H1 (cell line): ENCODE measurements at regions not wholly inside any gene's neighbourhood (a gene's known extent, or its start where the extent isn't known, plus 50 kb on each side); places are given as distances from the start of the nearest gene placed in this dataset.
A peak's percentile ranks its signal among the peaks of the same experiment; 100 is the strongest.

Source experiments
- CTCF ChIA-PET: fragments of 300-600 bp; sonication (Branson Sonifier 250); formaldehyde crosslinking; loops from one replicate; lab custom pipeline; 2021; ENCODE audit not compliant: partially characterized antibody; lab: Charles Lee
- POLR2A ChIA-PET: fragments of 300-600 bp; sonication (Branson Sonifier 250); formaldehyde crosslinking; loops from one replicate; lab custom pipeline; 2021; ENCODE audit warnings: inconsistent platforms; ENCODE audit not compliant: partially characterized antibody; lab: Charles Lee
- DNase-seq, 2 experiments: peaks; one replicate each; pipeline versions ENCODE4 v3.0.0 to v3.0.0-alpha.2; 2010 to 2022; ENCODE audit warnings: low spot score in 2 of 2, low read depth in 1 of 2, mixed read lengths in 1 of 2
- FAIRE-seq: peaks from 2 replicates; lab custom pipeline; 2011; peaks lifted over from hg19 to GRCh38; lab: Jason Lieb, UNC
- H2AFZ ChIP-seq: 2 replicates; pipeline ENCODE4 v1.8.1; 2012; ENCODE audit warnings: low read length, inconsistent platforms
- H2AK5ac ChIP-seq: 2 replicates; pipeline ENCODE4 v1.6.1; 2013; ENCODE audit warnings: low read depth, low read length
- H2BK120ac ChIP-seq: replicated peaks from 2 replicates; pipeline ENCODE3; 2013; ENCODE audit warnings: low read depth, low read length, inconsistent platforms
- H2BK12ac ChIP-seq: 2 replicates; pipeline ENCODE4 v1.6.1; 2013; ENCODE audit warnings: low read depth, low read length
- H2BK15ac ChIP-seq: 2 replicates; pipeline ENCODE4 v1.6.1; 2013; ENCODE audit warnings: low read length
- H2BK20ac ChIP-seq: 2 replicates; pipeline ENCODE4 v1.6.1; 2013; ENCODE audit warnings: low read length
- H2BK5ac ChIP-seq: 2 replicates; pipeline ENCODE4 v1.6.1; 2013; ENCODE audit warnings: low read depth, low read length
- H3K14ac ChIP-seq: 2 replicates; pipeline ENCODE4 v1.6.1; 2013; ENCODE audit warnings: inconsistent platforms; ENCODE audit not compliant: insufficient read length
- H3K18ac ChIP-seq: 2 replicates; pipeline ENCODE4 v1.6.1; 2013; ENCODE audit warnings: low read length; ENCODE audit errors: extremely low read depth
- H3K23ac ChIP-seq: 2 replicates; pipeline ENCODE4 v1.6.1; 2013; ENCODE audit warnings: inconsistent platforms; ENCODE audit not compliant: insufficient read length
- H3K23me2 ChIP-seq: 2 replicates; pipeline ENCODE4 v1.6.1; 2013; ENCODE audit warnings: low read depth, low read length
- H3K27ac ChIP-seq: 2 replicates; pipeline ENCODE4 v1.6.1; 2011; ENCODE audit warnings: low read depth, low read length, inconsistent platforms
- H3K27me3 ChIP-seq, 4 experiments: replicated peaks in 1 of 4; 1 replicate in 1 of 4; 2 replicates in 3 of 4; pipeline versions ENCODE4 v1.6.1 to v1.8.1; 2011 to 2013; ENCODE audit warnings: low read length in 3 of 4, mild to moderate bottlenecking in 3 of 4, inconsistent platforms in 2 of 4, mixed read lengths in 2 of 4, moderate library complexity in 1 of 4; ENCODE audit not compliant: control insufficient read depth in 3 of 4, insufficient read depth in 3 of 4; ENCODE audit errors: extremely low read depth in 1 of 4
- H3K36me3 ChIP-seq, 4 experiments: 2 replicates each; pipeline versions ENCODE4 v1.6.1 to v1.8.1; 2011 to 2013; ENCODE audit warnings: mild to moderate bottlenecking in 4 of 4, low read length in 3 of 4, moderate library complexity in 2 of 4, control low read depth in 1 of 4, inconsistent platforms in 1 of 4; ENCODE audit not compliant: insufficient read depth in 4 of 4, control insufficient read depth in 2 of 4
- H3K4ac ChIP-seq: replicated peaks from 2 replicates; pipeline ENCODE3; 2013; ENCODE audit warnings: low read length, low read depth, mixed read lengths, inconsistent platforms; ENCODE audit not compliant: insufficient read length
- H3K4me1 ChIP-seq, 4 experiments: replicated peaks in 1 of 4; 1 replicate in 1 of 4; 2 replicates in 3 of 4; pipeline versions ENCODE4 v1.6.1 to v1.8.1; 2011 to 2013; ENCODE audit warnings: low read length in 3 of 4, inconsistent platforms in 2 of 4, mixed read lengths in 1 of 4; ENCODE audit not compliant: insufficient read depth in 4 of 4, control insufficient read depth in 3 of 4
- H3K4me2 ChIP-seq, 2 experiments: 2 replicates each; pipeline versions ENCODE4 v1.6.1 to v1.8.1; 2011 to 2013; ENCODE audit warnings: low read depth in 2 of 2, low read length in 2 of 2, control low read depth in 1 of 2, inconsistent platforms in 1 of 2, mild to moderate bottlenecking in 1 of 2; ENCODE audit not compliant: insufficient read depth in 1 of 2
- H3K4me3 ChIP-seq, 4 experiments: fragments of 200-600, 300-600 bp in 1 of 4; sonication (generic), shearing (Covaris generic), sonication (Bioruptor Twin) in 1 of 4; 2 replicates each; pipeline versions ENCODE4 v1.5.1 to v1.8.1; 2011 to 2016; ENCODE audit warnings: low read length in 4 of 4, low read depth in 3 of 4, control low read depth in 2 of 4, inconsistent platforms in 2 of 4, mild to moderate bottlenecking in 2 of 4, mixed read lengths in 1 of 4, moderate library complexity in 1 of 4; ENCODE audit not compliant: insufficient read depth in 2 of 4; ENCODE audit errors: extremely low read depth in 1 of 4
- H3K56ac ChIP-seq: replicated peaks from 2 replicates; pipeline ENCODE3; 2013; ENCODE audit warnings: low read depth, mild to moderate bottlenecking, mixed read lengths, low read length, inconsistent platforms; ENCODE audit not compliant: insufficient read length
- H3K79me1 ChIP-seq: 2 replicates; pipeline ENCODE4 v1.6.1; 2013; ENCODE audit warnings: low read depth, low read length, control low read depth
- H3K79me2 ChIP-seq, 2 experiments: 2 replicates each; pipeline versions ENCODE4 v1.6.1 to v1.8.1; 2012 to 2013; ENCODE audit warnings: low read length in 2 of 2, mild to moderate bottlenecking in 2 of 2, inconsistent platforms in 1 of 2; ENCODE audit not compliant: insufficient read depth in 2 of 2, control insufficient read depth in 1 of 2
- H3K9ac ChIP-seq, 4 experiments: replicated peaks in 1 of 4; 1 replicate in 1 of 4; 2 replicates in 3 of 4; pipeline versions ENCODE4 v1.6.1 to v1.8.1; 2011 to 2013; ENCODE audit warnings: low read depth in 3 of 4, low read length in 3 of 4, control low read depth in 2 of 4, mild to moderate bottlenecking in 2 of 4, moderate library complexity in 2 of 4, inconsistent platforms in 1 of 4; ENCODE audit errors: extremely low read depth in 1 of 4
- H3K9me3 ChIP-seq, 2 experiments: 2 replicates each; pipeline versions ENCODE4 v1.6.1 to v1.8.1; 2012 to 2013; ENCODE audit warnings: mild to moderate bottlenecking in 2 of 2, moderate library complexity in 2 of 2, control low read depth in 1 of 2, inconsistent platforms in 1 of 2, low read depth in 1 of 2, low read length in 1 of 2, mixed read lengths in 1 of 2; ENCODE audit not compliant: insufficient read depth in 2 of 2
- H4K20me1 ChIP-seq, 2 experiments: replicated peaks in 1 of 2; 2 replicates each; pipeline versions ENCODE3 to v1.8.1; 2011 to 2013; ENCODE audit warnings: inconsistent platforms in 2 of 2, low read length in 2 of 2, mild to moderate bottlenecking in 1 of 2; ENCODE audit not compliant: insufficient read depth in 2 of 2, control insufficient read depth in 1 of 2
- H4K5ac ChIP-seq: 2 replicates; pipeline ENCODE4 v1.6.1; 2013; ENCODE audit warnings: low read length, low read depth, mixed read lengths, inconsistent platforms; ENCODE audit not compliant: insufficient read length
- H4K8ac ChIP-seq: 2 replicates; pipeline ENCODE4 v1.8.0; 2013; ENCODE audit warnings: mild to moderate bottlenecking, moderate library complexity, low read length, inconsistent platforms; ENCODE audit not compliant: insufficient read depth; ENCODE audit errors: extremely low read depth
- H4K91ac ChIP-seq: replicated peaks from 2 replicates; pipeline ENCODE3; 2013; ENCODE audit warnings: low read length, mixed read lengths, inconsistent platforms; ENCODE audit not compliant: insufficient read length
- BRCA1 ChIP-seq: IDR thresholded peaks from 2 replicates; pipeline ENCODE4 v1.6.1; 2012; ENCODE audit warnings: low read depth, low read length, improper control_type of control experiment
- CHD2 ChIP-seq: IDR thresholded peaks from 2 replicates; pipeline ENCODE4 v1.6.1; 2012; ENCODE audit warnings: low read length, improper control_type of control experiment
- CTBP2 ChIP-seq: IDR thresholded peaks from 2 replicates; pipeline ENCODE4 v1.7.0; 2011; ENCODE audit warnings: borderline replicate concordance, mild to moderate bottlenecking, moderate library complexity, mixed read lengths, low read length; ENCODE audit not compliant: insufficient read depth, insufficient read length
- HDAC6 ChIP-seq: IDR thresholded peaks from one replicate; pipeline ENCODE4 v1.7.1; 2012; ENCODE audit warnings: low read depth, mild to moderate bottlenecking, inconsistent platforms, low read length, moderate library complexity
- POLR2A ChIP-seq, 2 experiments: IDR thresholded peaks; 1 replicate in 1 of 2; 2 replicates in 1 of 2; pipeline ENCODE4 v1.6.1; 2011; ENCODE audit warnings: low read depth in 2 of 2, low read length in 2 of 2, mild to moderate bottlenecking in 2 of 2; ENCODE audit errors: control extremely low read depth in 1 of 2
- POLR2AphosphoS5 ChIP-seq: IDR thresholded peaks from 2 replicates; pipeline ENCODE4 v1.6.1; 2011; ENCODE audit warnings: low read depth, low read length
- RAD21 ChIP-seq, 2 experiments: IDR thresholded peaks in 1 of 2; conservative IDR thresholded peaks in 1 of 2; 2 replicates each; pipeline ENCODE4 v1.6.1; 2011; ENCODE audit warnings: low read depth in 2 of 2, low read length in 2 of 2, improper control_type of control experiment in 1 of 2, inconsistent platforms in 1 of 2, mild to moderate bottlenecking in 1 of 2, moderate library complexity in 1 of 2
- RXRA ChIP-seq: IDR thresholded peaks from 2 replicates; pipeline ENCODE4 v1.6.1; 2011; ENCODE audit warnings: low read depth, mild to moderate bottlenecking, low read length, moderate library complexity; ENCODE audit not compliant: insufficient read depth
- TAF7 ChIP-seq: optimal IDR thresholded peaks from 2 replicates; pipeline ENCODE3; 2011; ENCODE audit warnings: low read depth, mild to moderate bottlenecking, inconsistent platforms, low read length, moderate library complexity, borderline replicate concordance
- YY1 ChIP-seq: IDR thresholded peaks from 2 replicates; pipeline ENCODE4 v1.6.1; 2011; ENCODE audit warnings: low read depth, mild to moderate bottlenecking, low read length
- WGBS, 2 experiments: shearing (Covaris generic) in 1 of 2; methylation state at CpG; one replicate each; pipeline versions ENCODE4 v1.1.6 to v1.1.7; 2013 to 2015; ENCODE audit warnings: low lambda C conversion rate in 2 of 2, mixed read lengths in 2 of 2, inconsistent platforms in 1 of 2, low coverage in 1 of 2, missing lambda C conversion rate in 1 of 2; ENCODE audit not compliant: insufficient replicate concordance in 2 of 2, insufficient coverage in 1 of 2, insufficient read length in 1 of 2; ENCODE audit errors: extremely low coverage in 1 of 2, missing lambda C conversion rate in 1 of 2; 5-methylcytosine and 5-hydroxymethylcytosine counted together
- TF ChIP-seq, protein P1 (sequence below): IDR thresholded peaks from 2 replicates; pipeline ENCODE4 v1.6.1; 2012; ENCODE audit warnings: low read length, inconsistent platforms
- TF ChIP-seq, protein P2 (sequence below): IDR thresholded peaks from 2 replicates; pipeline ENCODE4 v1.6.1; 2012; ENCODE audit warnings: inconsistent platforms

- Histone ChIP-seq H3K23me2 (no peaks in the 10 kb centered on the region), H4K8ac (no peak overlapping the region), H4K91ac (no peak overlapping the region), H3K27me3 (no peaks in the 10 kb centered on the region), H3K4ac (no peak overlapping the region), H2AFZ (peak overlapping the region; percentile 37; the same call in 1 of the 2 replicates), H3K9ac (no peak overlapping the region), H3K23ac (no peak overlapping the region), H4K20me1 (no peaks in the 10 kb centered on the region), H3K79me1 (no peaks in the 10 kb centered on the region), H3K9me3 (no peaks in the 10 kb centered on the region), H3K14ac (no peak overlapping the region), H3K56ac (no peak overlapping the region), H2BK20ac (no peak overlapping the region), H3K4me1 (peaks cover 0 to 4% (median 0%) of the 10 kb centered on the region in 4 experiments; a peak in 1 of 7 replicates), H3K4me3 (no peak overlapping the region), H2BK5ac (no peak overlapping the region), H2BK15ac (no peak overlapping the region), H4K5ac (no peak overlapping the region), H3K36me3 (no peaks in the 10 kb centered on the region), H2AK5ac (no peak overlapping the region), H3K79me2 (no peaks in the 10 kb centered on the region), H2BK120ac (no peak overlapping the region), H3K4me2 (no peak overlapping the region), H3K18ac (no peak overlapping the region), H2BK12ac (no peak overlapping the region), H3K27ac (no peak overlapping the region)
- ChIA-PET CTCF (interaction anchor here (0.9 to 1.7 kb wide), 5 partner anchors 10 to 408 kb away, joined by 3 to 10 read pairs (median 3); partner anchors contain the start of gene HLX), POLR2A (no interaction called here)
- TF ChIP-seq BRCA1, result no peak
- TF ChIP-seq, protein P1, sequence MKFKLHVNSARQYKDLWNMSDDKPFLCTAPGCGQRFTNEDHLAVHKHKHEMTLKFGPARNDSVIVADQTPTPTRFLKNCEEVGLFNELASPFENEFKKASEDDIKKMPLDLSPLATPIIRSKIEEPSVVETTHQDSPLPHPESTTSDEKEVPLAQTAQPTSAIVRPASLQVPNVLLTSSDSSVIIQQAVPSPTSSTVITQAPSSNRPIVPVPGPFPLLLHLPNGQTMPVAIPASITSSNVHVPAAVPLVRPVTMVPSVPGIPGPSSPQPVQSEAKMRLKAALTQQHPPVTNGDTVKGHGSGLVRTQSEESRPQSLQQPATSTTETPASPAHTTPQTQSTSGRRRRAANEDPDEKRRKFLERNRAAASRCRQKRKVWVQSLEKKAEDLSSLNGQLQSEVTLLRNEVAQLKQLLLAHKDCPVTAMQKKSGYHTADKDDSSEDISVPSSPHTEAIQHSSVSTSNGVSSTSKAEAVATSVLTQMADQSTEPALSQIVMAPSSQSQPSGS, result no peak
- no peak for TF ChIP-seq HDAC6
- no peak for TF ChIP-seq CTBP2
- no peak for TF ChIP-seq RXRA
- no peak for TF ChIP-seq POLR2A (IDR thresholded peaks at IDR 0.05; ENCODE audit: control extremely low read depth in 1 of 2, low read depth in 2 of 2, low read length in 2 of 2)
- TF ChIP-seq TAF7, result no peak
- TF ChIP-seq, protein P2, sequence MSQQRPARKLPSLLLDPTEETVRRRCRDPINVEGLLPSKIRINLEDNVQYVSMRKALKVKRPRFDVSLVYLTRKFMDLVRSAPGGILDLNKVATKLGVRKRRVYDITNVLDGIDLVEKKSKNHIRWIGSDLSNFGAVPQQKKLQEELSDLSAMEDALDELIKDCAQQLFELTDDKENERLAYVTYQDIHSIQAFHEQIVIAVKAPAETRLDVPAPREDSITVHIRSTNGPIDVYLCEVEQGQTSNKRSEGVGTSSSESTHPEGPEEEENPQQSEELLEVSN, result no peak
- no peak for TF ChIP-seq POLR2AphosphoS5
- no peak for TF ChIP-seq RAD21 (IDR thresholded peaks at IDR 0.05 in 1 of 2, conservative IDR thresholded peaks at IDR 0.05 in 1 of 2; ENCODE audit: low read depth in 2 of 2, low read length in 2 of 2)
- no peak for TF ChIP-seq CHD2
- no peak for TF ChIP-seq YY1
- no peak for FAIRE-seq
- WGBS, 2 experiments, result 79% methylated on average over 1 of the region's 1 CpG; no CpG with 5 or more reads in 1 of the 2 experiments
- no peak for DNase-seq
These were observed 407.2 kb downstream of the HLX start for GRCh38 chr1:221286399-221286798.
